COLO829 (cell line): ENCODE measurements at regions not wholly inside any gene's neighbourhood (a gene's known extent, or its start where the extent isn't known, plus 50 kb on each side); places are given as distances from the start of the nearest gene placed in this dataset.

Source experiments
- DNase-seq: peaks from one replicate; pipeline ENCODE4 v3.0.0; 2012; ENCODE audit warnings: low spot score

DNA sequence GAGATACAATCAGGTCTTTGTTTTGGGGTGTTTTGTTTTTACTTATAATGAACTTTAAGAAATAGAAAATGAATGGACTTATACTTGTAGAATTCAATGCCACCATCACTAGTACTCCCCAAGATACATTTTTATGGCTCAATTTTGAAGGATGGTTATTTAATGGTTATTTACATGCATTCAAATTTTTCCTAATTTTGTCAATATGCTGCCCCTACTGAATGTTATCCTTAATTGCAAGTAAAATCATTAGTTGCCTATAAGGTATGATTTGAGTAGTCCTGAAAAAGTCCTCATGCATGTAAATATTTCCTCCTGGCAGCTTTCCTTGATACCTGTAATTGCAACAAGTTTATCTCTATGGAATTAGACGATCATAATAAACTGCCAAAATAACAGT, 391.2 kb downstream of the BCAT1 start:
- no peak for DNase-seq

DNA sequence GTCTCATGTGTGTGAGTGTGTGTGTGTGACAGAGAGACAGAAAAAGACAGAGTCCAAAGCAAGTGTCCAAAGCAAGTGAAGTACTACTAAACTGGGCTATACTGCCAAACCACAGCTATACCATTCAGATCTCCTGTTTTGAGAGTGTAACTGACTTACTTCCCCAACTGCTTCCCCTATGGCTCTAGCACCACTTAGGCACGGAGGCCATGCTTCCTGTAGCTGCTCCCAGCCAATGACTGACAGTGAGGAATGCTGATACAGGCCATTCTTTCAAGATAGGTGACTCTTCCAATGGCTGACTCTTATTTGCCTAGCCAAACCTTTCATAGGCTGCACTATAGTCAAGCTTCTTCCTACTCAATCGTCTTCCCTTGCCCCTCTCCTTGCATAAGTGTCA, 393.2 kb downstream of the BCAT1 start:
- DNase-seq, result no peak

DNA sequence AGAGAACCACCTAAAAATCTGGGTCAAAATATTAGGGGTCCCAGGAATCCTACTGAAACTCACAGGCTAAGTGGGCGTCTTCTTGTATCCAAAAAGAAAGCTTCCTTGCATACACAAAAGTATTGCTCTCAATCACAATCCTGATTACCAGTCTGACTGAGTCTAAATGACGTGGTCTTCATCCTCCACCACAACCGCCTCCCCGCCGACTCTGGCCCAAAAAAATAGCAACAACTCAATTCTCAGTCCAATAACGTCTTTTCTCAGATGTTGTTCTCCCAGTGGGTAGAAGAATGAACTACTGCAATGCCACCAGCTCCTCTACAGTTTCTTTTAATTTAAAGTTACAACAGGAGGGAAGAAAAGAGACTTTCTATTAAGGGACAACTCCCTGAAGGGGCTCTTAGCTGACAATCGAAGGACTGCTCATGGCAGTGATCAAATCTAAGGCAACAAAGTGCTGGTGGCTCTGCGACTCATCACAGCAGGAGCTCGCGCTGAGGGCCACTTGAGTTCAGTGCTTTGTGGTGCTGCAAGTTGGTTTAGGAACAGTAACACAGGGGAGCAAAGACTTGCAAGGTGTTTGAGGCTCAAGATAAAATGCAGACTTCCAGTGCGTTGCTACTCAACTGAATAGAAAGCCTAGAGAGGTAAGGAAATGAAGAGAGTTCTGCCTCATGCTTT, 394.1 kb downstream of the BCAT1 start:
- no peak for DNase-seq

DNA sequence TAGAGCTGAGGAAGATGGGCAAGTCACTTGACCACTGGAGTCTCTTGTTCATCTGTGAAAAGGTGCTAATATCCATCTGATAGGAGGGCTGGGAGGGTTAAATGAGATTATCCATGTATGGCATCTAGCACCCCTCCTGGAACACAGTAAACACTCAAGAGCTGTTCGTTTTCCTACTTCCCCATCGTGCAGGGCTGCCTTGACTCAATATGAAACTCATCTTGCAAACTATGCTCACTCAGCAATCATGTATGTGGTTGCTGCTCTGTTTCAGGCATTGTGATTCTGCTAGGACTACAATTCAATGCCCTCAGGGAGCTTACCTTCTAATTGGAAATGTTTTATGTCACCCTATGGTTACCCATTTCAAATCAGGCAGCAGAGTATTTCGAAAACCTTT, 395.6 kb downstream of the BCAT1 start:
- DNase-seq, result no peak

DNA sequence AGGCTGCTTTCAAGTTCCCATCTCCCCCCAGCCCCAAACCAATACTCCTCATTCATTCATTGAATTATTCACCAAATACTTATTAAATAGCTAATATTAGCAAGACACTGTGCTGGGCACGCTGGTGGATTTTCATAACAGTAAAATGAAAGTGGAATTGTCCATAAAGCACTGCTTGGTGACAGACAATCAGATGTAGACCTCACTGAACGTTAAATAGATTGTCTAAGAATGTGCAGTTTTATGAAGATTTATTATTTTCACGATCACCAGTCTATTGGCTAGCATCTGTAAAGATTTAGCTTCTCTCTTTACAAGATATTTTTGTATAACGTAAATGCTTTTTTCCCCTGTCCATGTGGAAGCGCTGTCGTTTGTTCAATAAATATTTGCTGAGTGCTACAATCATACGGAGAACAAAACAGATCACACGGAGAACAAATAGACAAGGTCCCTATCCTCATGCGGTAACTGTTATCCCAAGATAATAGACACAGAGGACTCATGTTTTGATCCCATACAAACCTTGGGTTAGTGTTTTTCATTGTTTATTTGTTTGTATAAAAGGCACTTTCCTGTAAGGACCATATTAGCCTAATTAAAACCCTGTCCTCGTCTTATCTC, 397.6 kb downstream of the BCAT1 start:
- DNase-seq, result no peak

DNA sequence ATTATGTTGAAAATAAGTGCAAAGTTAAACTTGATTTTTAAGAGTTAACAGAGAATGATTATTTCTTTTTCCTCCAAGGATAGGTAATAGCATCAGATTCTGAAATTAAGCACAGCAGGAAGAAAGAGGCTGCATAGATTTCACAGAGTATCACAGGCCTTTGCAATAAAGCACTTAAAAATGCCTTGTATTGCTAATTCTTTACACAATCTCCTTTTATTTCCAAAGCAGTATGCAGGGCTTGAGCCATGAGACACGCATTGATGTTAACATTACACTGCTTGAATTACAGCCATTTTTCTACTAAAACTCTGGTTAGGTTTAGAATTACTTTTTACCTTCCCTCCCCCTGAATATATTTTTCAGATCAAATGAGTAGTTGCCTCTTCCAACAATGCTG, 398.3 kb downstream of the BCAT1 start:
- no peak for DNase-seq

DNA sequence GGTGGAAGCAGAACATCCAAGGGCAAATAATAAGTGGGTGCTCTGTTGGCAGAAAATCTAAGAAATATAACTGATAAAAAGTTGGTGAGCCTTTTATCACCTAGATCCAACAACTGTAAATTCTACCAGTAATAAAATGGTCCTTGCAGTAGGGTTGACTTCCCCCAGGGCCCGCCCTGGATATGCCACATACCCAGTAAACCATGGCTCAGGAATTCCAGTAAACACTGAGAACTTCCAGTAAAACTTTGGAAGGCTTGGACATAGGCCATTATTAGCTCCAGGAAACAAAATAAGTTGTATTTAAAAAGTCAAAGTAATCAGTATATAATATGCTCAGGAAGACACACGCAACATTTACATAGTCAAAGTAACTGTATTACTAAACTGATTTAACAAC, 402.2 kb downstream of the BCAT1 start:
- DNase-seq, result no peak

DNA sequence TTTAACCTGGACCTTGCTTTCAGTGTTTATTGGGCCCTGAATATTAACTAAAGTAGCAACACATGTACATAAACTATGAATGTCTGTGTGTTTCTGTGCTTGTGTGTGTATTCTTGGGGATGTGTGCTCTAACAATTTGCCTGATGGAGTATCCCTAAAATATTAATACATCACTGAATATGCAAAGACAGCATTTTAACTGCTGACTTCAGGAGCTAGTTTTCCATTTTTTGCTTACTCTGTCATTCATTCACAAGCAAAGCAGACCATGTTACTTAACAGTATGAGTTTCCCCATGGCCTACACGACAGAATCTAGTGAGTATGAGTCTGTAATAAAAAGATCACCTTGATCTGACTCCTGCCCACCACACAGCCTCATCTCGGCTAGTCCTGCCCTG, 402.8 kb downstream of the BCAT1 start:
- DNase-seq, result no peak

DNA sequence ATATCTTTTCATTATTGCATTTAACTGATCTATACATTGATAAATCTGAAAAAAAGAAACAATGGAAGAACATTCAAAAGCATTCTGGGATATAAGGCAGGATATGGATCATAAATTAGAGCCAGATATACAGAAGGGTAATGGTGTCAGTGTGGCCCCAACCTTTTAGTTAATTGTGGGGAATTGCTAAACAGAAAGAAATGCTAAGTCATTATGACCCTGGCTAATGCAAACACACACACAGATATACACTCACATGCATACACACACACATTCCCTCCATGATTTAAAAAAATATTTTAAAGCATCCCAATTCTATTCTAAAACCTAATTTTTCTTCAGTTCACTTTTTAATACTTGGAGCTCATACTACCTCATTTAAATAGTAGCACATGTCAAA, 404.5 kb downstream of the BCAT1 start:
- DNase-seq, result no peak

DNA sequence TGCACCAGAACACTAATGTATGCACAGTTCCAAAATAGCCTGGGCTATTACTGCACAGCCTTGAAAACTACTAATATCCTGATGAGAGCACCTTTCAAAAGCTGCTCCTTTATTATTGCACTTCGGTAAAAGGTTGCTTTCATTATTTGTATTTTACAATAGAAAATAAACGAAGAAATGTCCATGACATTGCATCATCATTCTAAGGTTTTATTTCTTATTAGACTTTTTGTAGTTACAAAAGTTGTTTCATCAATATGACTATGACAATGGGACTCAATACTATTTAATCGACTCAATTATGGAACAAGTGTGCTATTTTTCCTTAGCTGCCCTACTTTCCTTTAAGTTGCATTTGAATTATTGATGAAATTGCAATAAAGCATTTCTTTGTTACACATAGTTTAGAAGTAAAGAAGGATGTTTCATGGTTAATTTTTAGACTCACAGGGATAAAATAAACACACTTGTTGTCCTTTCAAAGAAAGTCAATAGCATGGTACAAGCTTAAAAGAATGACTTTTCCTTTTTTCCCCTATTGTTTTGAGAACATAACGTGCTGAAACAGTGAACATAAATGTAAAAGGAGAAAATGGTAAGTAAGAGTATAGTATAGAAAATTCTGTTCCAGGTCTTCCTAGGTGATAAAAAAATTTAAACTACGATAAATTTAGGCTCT, 407.6 kb downstream of the BCAT1 start:
- DNase-seq, result no peak

DNA sequence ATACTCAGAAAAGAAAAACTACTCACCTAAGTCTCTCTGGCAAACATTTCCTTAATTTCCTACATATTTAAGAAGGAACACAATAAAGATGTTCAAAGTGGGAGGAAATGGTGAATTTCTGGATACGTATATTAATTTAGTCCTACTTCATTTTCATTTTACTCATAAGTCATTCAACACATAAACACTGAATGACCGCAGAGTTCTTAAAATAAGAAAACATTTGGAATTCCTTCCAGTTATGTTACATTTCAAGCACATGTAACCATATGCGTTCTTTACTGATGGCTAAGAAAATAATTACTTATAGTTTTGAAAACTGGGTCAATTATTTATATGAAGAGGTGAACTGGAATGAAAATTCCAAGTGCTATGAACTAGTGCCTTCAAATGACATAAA, 409.3 kb downstream of the BCAT1 start:
- DNase-seq, result no peak

DNA sequence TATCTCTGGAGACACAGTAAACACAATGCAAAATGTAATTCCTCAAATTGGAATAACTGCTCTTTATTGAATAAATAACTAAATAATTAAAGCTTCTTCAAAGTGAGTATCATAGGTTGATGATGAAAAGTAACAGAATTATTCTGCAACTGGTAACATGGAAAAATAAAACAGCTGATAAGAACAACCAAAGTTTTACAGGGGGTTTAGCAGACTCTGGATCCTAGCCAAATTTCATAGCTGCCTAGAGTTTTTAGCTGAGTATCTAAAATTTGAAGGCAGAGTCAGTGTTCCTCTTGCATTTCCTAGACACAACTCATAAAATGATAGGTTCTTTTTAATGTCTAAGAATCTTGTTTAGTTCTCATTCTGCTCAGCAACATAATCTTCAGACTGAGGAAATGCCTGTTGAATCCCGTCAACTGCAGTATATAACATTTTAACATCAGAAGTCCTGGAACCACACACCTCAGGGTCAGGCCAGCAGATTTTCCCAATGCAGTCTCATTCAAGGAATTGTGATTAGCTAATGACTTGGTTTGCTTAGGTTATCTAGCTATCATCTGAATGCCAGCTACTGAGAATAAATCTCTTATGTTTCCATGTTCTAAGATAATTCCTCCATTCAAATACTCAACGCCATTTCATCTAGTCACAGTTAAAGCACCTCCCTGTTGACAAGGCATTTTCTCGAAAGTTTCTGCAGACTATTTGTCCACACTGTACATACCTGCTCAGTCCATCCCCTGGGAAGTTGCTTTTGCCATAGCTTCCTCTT, 411.6 kb downstream of the BCAT1 start:
- DNase-seq, result no peak

DNA sequence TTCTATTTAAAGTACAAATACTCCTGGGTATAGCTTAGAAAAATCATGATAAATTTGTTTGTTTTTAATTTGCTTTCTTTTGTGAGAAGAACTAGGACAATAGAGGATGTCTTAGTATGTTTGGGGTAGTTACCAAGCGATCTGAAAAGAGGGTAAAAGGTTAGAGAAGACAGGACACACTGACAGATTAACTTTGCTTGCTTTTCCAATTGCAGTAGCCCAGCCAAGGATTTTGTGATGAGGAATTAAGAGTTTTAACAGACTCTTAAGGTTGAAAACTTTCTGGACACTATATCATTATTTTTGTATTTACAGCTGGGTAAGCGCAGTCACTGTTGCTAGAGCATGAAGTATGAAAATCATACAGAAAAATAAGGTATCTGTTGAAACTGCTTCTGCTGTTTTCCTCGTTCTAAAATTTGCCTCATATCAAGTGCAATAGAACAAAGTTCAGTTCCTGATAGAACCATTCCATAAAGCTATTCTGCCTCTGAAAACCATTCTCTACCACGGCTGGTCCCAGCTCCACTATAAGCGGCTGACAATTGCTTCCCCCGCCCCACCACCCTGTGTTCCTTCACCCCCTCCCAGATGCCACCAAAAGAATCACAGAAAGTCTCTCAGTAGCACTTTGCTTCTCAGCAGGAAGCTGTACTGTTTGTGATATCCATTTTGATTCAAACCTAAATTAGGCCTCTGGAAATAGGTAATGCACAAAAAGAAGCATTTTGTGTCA, 413.4 kb downstream of the BCAT1 start:
- DNase-seq, result no peak

DNA sequence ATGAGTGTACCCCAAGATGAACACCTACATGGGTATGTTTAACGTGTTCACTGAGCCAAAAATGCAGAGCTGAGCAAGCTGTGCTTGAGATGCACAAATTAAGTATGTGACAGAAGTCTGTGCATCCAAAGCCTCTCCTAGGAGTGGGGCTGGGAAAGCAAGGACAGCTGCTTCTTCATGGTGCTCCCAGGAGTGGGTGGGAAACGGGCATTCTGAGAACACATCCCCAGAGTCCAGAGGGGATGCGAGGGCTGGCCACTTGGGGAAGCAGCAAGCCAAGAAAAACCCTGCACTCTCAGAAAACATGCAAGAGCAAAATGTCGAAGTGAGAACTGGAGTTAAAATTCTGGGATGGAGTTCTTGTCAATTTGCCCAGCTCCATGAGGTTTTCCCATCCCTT, 414.3 kb downstream of the BCAT1 start:
- no peak for DNase-seq

DNA sequence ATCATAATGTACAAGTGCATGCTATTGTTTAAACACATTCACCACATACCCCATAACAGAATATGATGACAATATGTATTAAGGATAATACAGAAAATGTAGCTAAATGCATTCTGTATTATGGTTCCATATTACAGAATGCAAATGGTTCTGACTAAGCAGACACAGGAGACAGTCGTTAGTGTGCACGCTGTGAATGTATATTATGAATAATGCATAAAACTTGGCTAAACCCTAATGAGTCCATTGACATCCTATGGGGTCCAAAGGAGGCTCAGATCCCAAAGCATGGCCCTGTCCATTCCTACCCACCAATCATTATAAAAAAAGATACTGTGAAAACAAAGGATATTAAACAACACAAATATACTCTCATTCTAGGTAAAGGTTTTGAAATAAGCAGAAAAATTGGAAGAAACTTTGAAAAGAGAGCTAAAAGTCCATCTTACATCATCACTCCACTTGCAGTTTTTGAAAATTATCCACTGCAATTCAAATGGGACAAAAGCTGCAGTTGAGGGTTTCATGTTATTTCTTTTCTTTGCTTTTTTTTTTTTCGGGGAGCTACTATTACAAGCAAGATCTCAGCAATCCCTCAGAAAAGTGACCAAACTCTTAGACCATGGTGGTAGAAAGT, 415.1 kb downstream of the BCAT1 start:
- no peak for DNase-seq

DNA sequence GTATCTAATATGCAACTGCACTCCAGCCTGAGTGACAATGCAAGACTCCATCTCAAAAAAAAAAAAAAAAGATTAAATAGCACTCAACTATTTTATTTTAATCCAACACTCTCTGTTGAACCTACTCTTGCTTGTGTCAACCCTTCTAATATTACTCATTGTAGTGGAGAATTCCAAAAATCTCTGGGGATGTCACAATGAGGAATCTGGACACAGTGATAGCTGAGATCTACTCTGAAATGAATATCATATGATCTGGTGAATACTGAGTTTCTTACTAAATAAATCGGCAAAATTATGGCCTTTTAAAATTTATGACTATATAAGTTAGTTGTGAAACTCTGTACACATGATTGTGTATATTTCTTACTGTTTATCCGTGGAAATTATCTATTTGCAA, 418.2 kb downstream of the BCAT1 start:
- no peak for DNase-seq

DNA sequence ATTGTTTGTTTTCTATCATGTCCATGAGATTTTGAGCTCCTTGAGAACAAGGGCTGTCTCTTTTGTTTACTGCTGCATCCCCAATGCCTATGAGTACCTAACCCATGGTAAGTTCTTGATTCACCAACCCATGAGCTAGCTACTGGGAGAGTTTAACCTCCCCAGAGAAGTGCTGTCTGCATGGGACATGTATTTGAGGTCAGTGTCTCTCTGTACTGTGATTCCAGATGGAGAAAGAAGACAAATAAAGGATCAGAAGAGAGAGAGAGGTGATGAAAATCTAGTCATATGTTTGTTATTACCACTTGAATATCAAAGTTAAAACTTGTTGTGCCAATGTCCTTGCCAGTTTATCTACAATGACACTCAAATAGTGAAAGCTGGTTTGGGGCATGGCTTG, 421.8 kb downstream of the BCAT1 start:
- DNase-seq, result no peak

DNA sequence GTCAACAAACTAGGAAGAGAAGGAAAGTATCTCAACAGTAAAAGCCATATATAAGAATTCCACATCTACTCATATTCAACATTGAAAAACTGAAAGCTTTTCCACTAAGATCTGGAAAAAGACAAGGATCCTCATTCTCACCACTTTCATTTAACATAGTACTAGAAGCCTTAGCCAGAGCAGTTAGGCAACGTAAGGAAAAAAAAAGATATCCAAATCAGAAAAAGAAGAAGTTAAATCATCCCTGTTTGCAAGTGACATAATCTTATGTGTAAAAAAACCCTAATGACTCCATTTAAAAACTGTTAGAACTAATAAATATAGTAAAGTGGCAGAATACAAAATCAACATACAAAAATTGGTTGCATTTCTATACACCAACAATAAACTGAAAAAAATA, 426.2 kb downstream of the BCAT1 start:
- no peak for DNase-seq

DNA sequence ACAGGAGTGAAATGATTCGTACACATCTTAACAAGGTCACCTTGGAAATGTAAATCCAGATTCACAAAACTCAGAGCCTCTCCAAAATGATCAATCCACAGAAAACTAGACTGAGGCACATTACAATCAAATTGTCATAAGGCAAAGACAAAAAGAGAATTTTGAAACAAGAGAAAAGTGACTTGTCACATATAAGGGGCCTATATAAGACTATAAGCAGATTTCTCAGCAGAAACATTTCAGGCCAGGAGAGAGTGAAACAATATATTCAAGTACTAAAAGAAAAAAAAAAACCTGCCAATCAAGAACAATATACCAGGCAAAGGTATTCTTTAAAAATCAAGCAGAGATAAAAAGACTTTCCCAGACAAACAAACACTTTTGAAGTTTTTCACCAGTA, 429.1 kb downstream of the BCAT1 start:
- no peak for DNase-seq

DNA sequence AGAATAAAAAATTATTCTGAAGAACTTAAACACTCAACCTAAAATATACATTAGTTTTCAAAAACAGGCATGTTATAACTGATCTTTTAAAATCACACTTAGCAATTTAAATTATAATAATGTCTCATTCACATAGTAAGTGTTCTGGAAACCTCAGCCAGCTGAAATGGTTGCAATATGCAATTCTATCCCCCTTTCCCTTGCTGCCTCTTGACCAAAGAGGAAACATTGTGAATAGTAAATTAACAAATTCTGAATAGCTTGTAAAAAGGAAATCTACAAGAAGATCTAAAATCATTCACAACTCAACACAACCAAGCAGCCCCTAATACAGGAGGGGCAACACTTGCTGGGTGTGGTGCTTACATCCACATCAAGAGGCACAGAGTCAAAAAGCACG, 431.9 kb downstream of the BCAT1 start:
- no peak for DNase-seq

DNA sequence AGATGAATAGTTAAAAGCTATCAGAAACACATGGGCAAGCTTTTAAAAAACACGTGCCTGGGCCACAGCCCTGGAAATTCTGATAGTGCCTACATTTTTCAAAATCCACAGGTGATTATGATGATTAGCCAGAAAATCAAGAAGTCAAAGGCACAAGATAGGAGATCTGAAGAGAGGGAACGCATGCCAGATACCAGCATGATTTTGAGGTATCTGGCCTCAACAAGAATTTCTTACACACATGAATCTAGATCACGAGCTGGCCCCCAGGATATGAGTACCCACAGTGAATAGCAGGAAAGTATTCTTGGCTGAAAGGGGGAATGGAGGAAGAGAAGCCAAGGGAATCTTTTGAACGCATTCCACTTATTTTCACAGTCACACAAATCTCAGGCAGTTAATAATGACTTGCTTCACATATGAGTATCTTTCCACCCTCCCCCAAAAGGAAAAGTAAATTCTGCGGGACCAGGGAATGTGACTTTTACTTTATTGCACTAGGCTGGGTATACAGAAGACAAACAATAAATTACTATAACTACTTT, 438.2 kb downstream of the BCAT1 start:
- no peak for DNase-seq
